ENCODE measurements at regions not wholly inside any gene's neighbourhood (a gene's known extent, or its start where the extent isn't known, plus 50 kb on each side); places are given as distances from the start of the nearest gene placed in this dataset.

GRCh38 chr7:23955600-23956149, 245.7 kb downstream of the STK31 start:
- no peaks in the 10 kb centered on the region for H3K36me3 ChIP-seq (ENCODE audit: insufficient read depth in 1 of 2, low read depth in 1 of 2)
- H3K27me3 ChIP-seq (ENCODE audit: insufficient read depth in 3 of 3, low read length in 2 of 3), result no peaks in the 10 kb centered on the region
- H3K4me3 ChIP-seq, result no peak overlapping the region
- TF ChIP-seq CTCF (IDR thresholded peaks at IDR 0.05), result no peak
- no peaks in the 10 kb centered on the region for H3K4me1 ChIP-seq
- DNase-seq (no peak), ATAC-seq (no peak)
- WGBS, 3 donors, result 81 to 93% (median 89%) methylated on average over 4 of the region's 4 CpGs
- H3K9me3 ChIP-seq, result peaks cover 5% of the 10 kb centered on the region
- no peak overlapping the region for H3K27ac ChIP-seq
- intact Hi-C loops (cut with DNase I), result no loop called here

GRCh38 chr7:23956772-23957576, 247.0 kb downstream of the STK31 start:
- no peak for ATAC-seq
- no peak for TF ChIP-seq CTCF (IDR thresholded peaks at IDR 0.05)
- intact Hi-C loops (cut with DNase I), result no loop called here
- 29 to 35% (median 30%) methylated on average over 10 of the region's 10 CpGs for WGBS, 3 donors
- Histone ChIP-seq H3K36me3 (ENCODE audit: insufficient read depth in 1 of 2, low read depth in 1 of 2) (no peaks in the 10 kb centered on the region), H3K27me3 (ENCODE audit: insufficient read depth in 3 of 3, low read length in 2 of 3) (no peaks in the 10 kb centered on the region), H3K27ac (no peak overlapping the region), H3K9me3 (peaks cover 5% of the 10 kb centered on the region), H3K4me3 (no peak overlapping the region), H3K4me1 (no peaks in the 10 kb centered on the region)
- DNase-seq, result no peak

GRCh38 chr7:23959821-23960220, 249.8 kb downstream of the STK31 start:
- Histone ChIP-seq H3K4me1 (no peaks in the 10 kb centered on the region), H3K4me3 (no peak overlapping the region), H3K36me3 (ENCODE audit: insufficient read depth in 1 of 2, low read depth in 1 of 2) (no peaks in the 10 kb centered on the region), H3K9me3 (peaks cover 4% of the 10 kb centered on the region), H3K27me3 (ENCODE audit: insufficient read depth in 3 of 3, low read length in 2 of 3) (no peaks in the 10 kb centered on the region), H3K27ac (no peak overlapping the region)
- 42 to 54% (median 45%) methylated on average over 3 of the region's 3 CpGs for WGBS, 3 donors
- intact Hi-C loops (cut with DNase I), result no loop called here
- DNase-seq (no peak), ATAC-seq (no peak)
- no peak for TF ChIP-seq CTCF (IDR thresholded peaks at IDR 0.05)

GRCh38 chr7:23960361-23960760, 250.3 kb downstream of the STK31 start:
- Histone ChIP-seq H3K9me3 (no peaks in the 10 kb centered on the region), H3K4me3 (no peak overlapping the region), H3K4me1 (no peaks in the 10 kb centered on the region), H3K36me3 (ENCODE audit: insufficient read depth in 1 of 2, low read depth in 1 of 2) (no peaks in the 10 kb centered on the region), H3K27me3 (ENCODE audit: insufficient read depth in 3 of 3, low read length in 2 of 3) (no peaks in the 10 kb centered on the region), H3K27ac (no peak overlapping the region)
- WGBS, 3 donors, result 60 to 69% (median 63%) methylated on average over 2 of the region's 2 CpGs
- no peak for TF ChIP-seq CTCF (IDR thresholded peaks at IDR 0.05)
- ATAC-seq, result no peak
- DNase-seq, result no peak
- intact Hi-C loops (cut with DNase I), result no loop called here

Measured in psoas muscle (tissue), 7 donors.